ENCODE measurements at regions not wholly inside any gene's neighbourhood (a gene's known extent, or its start where the extent isn't known, plus 50 kb on each side); places are given as distances from the start of the nearest gene placed in this dataset.

DNA sequence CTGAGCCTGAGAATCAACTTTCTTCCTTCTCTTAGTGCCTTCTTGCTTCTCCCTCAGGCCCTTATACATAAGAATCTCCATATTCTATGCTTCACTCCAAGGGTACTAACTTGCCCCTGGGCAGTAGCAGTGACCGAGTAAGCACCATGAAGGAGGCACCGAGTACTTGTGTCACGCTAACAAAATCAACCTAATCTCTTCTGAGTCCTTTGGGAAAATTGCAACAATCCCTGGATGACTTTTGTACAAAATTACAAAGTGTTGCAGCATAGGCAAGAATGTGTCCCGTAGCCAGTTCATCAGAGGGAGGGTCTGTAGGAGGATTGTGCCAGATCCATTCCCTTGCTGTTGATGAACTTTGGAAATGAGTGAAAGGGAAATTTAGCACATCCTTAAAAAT is 80.4 kb upstream of the EEPD1 start:
- H3K4me3 ChIP-seq (ENCODE audit: low read depth, low read length) = no peak overlapping the region
- TF ChIP-seq, protein P1, sequence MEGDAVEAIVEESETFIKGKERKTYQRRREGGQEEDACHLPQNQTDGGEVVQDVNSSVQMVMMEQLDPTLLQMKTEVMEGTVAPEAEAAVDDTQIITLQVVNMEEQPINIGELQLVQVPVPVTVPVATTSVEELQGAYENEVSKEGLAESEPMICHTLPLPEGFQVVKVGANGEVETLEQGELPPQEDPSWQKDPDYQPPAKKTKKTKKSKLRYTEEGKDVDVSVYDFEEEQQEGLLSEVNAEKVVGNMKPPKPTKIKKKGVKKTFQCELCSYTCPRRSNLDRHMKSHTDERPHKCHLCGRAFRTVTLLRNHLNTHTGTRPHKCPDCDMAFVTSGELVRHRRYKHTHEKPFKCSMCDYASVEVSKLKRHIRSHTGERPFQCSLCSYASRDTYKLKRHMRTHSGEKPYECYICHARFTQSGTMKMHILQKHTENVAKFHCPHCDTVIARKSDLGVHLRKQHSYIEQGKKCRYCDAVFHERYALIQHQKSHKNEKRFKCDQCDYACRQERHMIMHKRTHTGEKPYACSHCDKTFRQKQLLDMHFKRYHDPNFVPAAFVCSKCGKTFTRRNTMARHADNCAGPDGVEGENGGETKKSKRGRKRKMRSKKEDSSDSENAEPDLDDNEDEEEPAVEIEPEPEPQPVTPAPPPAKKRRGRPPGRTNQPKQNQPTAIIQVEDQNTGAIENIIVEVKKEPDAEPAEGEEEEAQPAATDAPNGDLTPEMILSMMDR (IDR thresholded peaks at IDR 0.05; ENCODE audit: borderline replicate concordance, insufficient read depth, low read depth, low read length) = no peak

DNA sequence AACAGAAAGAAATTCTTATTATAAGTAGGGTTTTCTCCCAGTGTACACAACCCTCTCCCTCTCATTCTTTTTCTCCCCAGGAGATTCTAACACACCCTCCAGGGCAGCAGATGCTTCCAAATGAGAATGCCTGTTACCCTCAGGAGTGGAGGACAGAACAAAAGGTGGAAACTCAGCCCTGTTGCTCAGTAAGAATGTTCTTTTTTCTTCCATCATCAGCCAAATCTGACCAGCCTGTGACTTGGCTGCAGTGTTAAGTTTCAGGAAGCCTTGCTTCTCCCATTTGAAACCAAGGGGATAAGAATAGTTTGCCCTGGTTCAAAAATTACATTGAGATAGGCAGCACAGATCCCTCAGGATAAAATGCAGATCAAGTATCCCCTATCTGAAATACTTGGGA is 77.5 kb upstream of the EEPD1 start:
- H3K4me3 ChIP-seq (ENCODE audit: low read depth, low read length) = no peak overlapping the region
- TF ChIP-seq, protein P1 (IDR thresholded peaks at IDR 0.05; ENCODE audit: borderline replicate concordance, insufficient read depth, low read depth, low read length) = no peak

- H3K4me3 ChIP-seq (ENCODE audit: low read depth, low read length) = no peak overlapping the region
- TF ChIP-seq, protein P1 (IDR thresholded peaks at IDR 0.05; ENCODE audit: borderline replicate concordance, insufficient read depth, low read depth, low read length) = no peak
Measured at GRCh38 chr7:36076074-36076473, 77.0 kb upstream of the EEPD1 start.

DNA sequence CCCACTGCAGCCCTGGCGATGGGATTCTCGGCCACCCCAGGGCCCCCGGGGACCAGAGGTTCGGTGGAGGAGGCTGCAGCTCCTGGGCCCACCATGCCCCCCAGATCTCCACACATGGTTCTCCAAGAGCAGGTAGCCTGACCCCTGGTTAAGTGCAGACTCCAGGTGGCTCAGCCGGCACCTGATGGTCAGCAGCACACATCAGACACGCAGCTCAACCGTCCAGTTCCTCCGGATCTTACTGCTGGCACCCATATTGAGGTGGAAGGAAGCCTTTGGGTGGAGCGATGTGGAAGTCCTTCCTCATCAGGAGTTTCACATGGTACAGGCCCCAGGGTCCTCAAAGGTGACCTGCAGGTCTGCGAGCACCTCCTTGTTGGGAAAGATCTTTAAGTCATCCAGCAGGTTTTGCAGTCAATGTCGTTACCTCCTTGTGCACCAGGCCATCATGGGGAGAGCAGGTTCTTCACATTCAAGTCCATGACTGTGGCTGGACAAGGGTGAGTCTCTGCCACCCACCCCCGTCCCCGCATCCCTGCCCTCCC is 74.2 kb upstream of the EEPD1 start:
- TF ChIP-seq, protein P1 (IDR thresholded peaks at IDR 0.05; ENCODE audit: borderline replicate concordance, insufficient read depth, low read depth, low read length) = no peak
- H3K4me3 ChIP-seq (ENCODE audit: low read depth, low read length) = no peak overlapping the region

GRCh38 chr7:36079446-36080025 is 73.5 kb upstream of the EEPD1 start:
- TF ChIP-seq, protein P1 (IDR thresholded peaks at IDR 0.05; ENCODE audit: borderline replicate concordance, insufficient read depth, low read depth, low read length) = no peak
- H3K4me3 ChIP-seq (ENCODE audit: low read depth, low read length) = no peak overlapping the region

DNA sequence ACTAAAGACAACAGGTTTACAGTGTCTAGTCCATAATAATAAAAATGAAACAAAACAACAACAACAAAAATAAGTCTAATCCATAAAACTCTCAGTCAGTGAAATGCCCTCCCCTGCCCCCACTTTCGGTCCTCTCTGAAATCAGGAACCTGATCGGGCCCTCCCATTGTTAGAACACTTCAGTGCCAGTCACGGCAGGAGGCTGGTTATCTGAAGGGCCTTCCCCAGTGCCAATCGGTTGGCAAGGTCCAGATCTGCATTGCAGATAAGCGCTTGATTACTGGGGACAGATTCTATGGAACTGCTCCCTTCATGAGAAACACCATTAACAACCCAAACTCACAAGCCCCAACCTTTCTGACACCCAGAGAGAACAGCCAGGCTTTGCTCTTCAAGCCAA is 72.2 kb upstream of the EEPD1 start:
- TF ChIP-seq, protein P1 (IDR thresholded peaks at IDR 0.05; ENCODE audit: borderline replicate concordance, insufficient read depth, low read depth, low read length) = no peak
- no peak overlapping the region for H3K4me3 ChIP-seq (ENCODE audit: low read depth, low read length)

DNA sequence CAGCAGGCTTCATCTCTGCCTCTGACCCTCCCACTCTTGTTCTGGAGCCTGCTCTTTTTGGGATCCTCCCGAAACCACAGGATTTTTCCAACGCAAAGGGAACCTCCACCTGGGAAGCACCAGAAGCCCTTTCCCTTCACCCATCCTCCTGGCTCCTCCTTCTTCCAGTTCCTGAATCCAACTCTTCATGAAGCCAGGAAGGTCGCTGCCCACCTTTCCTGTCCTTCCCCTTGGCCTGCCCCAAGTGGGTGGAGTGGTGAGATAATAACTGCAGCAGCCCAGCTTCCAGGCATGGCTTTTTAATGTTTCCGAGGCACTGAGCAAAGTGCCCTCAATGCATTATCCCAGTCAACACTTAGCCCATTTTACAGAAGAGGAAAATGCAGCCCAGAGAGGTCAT is 70.8 kb upstream of the EEPD1 start:
- H3K4me3 ChIP-seq (ENCODE audit: low read depth, low read length) = no peak overlapping the region
- TF ChIP-seq, protein P1 (IDR thresholded peaks at IDR 0.05; ENCODE audit: borderline replicate concordance, insufficient read depth, low read depth, low read length) = no peak

Data from GM12875 (cell line).